H9 (cell line): ENCODE measurements at regions not wholly inside any gene's neighbourhood (a gene's known extent, or its start where the extent isn't known, plus 50 kb on each side); places are given as distances from the start of the nearest gene placed in this dataset.

Source experiments
- DNase-seq: peaks from one replicate; pipeline ENCODE4 v3.0.0-alpha.2; 2017
- H2AFZ ChIP-seq: one replicate; pipeline ENCODE4 v1.6.1; 2013; ENCODE audit warnings: mild to moderate bottlenecking, low read length, control low read depth, moderate library complexity
- H2AK5ac ChIP-seq: 2 replicates; pipeline ENCODE4 v1.6.1; 2013; ENCODE audit warnings: low read length, control low read depth, mixed read lengths; ENCODE audit not compliant: insufficient read length
- H2BK120ac ChIP-seq: one replicate; pipeline ENCODE4 v1.6.1; 2013; ENCODE audit warnings: low read depth, mild to moderate bottlenecking, low read length, control low read depth, inconsistent platforms; ENCODE audit not compliant: poor library complexity, severe bottlenecking
- H2BK12ac ChIP-seq: 2 replicates; pipeline ENCODE4 v1.6.1; 2013; ENCODE audit warnings: low read length, control low read depth, mixed read lengths, low read depth; ENCODE audit not compliant: insufficient read length
- H2BK15ac ChIP-seq: 2 replicates; pipeline ENCODE4 v1.6.1; 2013; ENCODE audit warnings: low read depth, low read length, control low read depth
- H2BK20ac ChIP-seq: one replicate; pipeline ENCODE4 v1.6.1; 2013; ENCODE audit warnings: low read depth, mild to moderate bottlenecking, low read length, control low read depth, inconsistent platforms; ENCODE audit not compliant: poor library complexity, severe bottlenecking
- H2BK5ac ChIP-seq: 2 replicates; pipeline ENCODE4 v1.6.1; 2013; ENCODE audit warnings: low read length, control low read depth, mixed read lengths; ENCODE audit not compliant: insufficient read length
- H3K14ac ChIP-seq: 2 replicates; pipeline ENCODE4 v1.6.1; 2013; ENCODE audit warnings: low read length, control low read depth; ENCODE audit not compliant: insufficient read depth
- H3K18ac ChIP-seq: 2 replicates; pipeline ENCODE4 v1.6.1; 2013; ENCODE audit warnings: low read depth, mild to moderate bottlenecking, mixed read lengths, low read length, control low read depth; ENCODE audit not compliant: insufficient read length
- H3K23ac ChIP-seq: 2 replicates; pipeline ENCODE4 v1.6.1; 2013; ENCODE audit warnings: low read length, control low read depth, mixed read lengths, low read depth; ENCODE audit not compliant: insufficient read length
- H3K23me2 ChIP-seq: 2 replicates; pipeline ENCODE4 v1.6.1; 2013; ENCODE audit warnings: low read depth, mild to moderate bottlenecking, mixed read lengths, low read length, control low read depth; ENCODE audit not compliant: insufficient read length, poor library complexity, severe bottlenecking
- H3K27ac ChIP-seq: 2 replicates; pipeline ENCODE4 v1.5.1; 2013; ENCODE audit warnings: low read length, control low read depth, mixed read lengths, low read depth; ENCODE audit not compliant: insufficient read length
- H3K27me3 ChIP-seq: 2 replicates; pipeline ENCODE4 v1.6.1; 2013; ENCODE audit warnings: low read length, control low read depth, inconsistent platforms; ENCODE audit not compliant: insufficient read depth
- H3K4ac ChIP-seq: 2 replicates; pipeline ENCODE4 v1.6.1; 2013; ENCODE audit warnings: low read depth, mild to moderate bottlenecking, control low read depth, inconsistent platforms, low read length, moderate library complexity
- H3K4me1 ChIP-seq: 2 replicates; pipeline ENCODE4 v1.6.1; 2013; ENCODE audit warnings: low read length, control low read depth, inconsistent platforms; ENCODE audit not compliant: insufficient read depth
- H3K4me2 ChIP-seq: 2 replicates; pipeline ENCODE4 v1.6.1; 2013; ENCODE audit warnings: low read length, control low read depth, mixed read lengths; ENCODE audit not compliant: insufficient read length, insufficient read depth
- H3K56ac ChIP-seq: 2 replicates; pipeline ENCODE4 v1.6.1; 2013; ENCODE audit warnings: low read depth, mild to moderate bottlenecking, mixed read lengths, low read length, control low read depth; ENCODE audit not compliant: insufficient read length
- H3K79me1 ChIP-seq: 2 replicates; pipeline ENCODE4 v1.6.1; 2013; ENCODE audit warnings: low read depth, mild to moderate bottlenecking, moderate library complexity, low read length, control low read depth, inconsistent platforms; ENCODE audit not compliant: insufficient read depth, poor library complexity, severe bottlenecking
- H3K79me2 ChIP-seq: 2 replicates; pipeline ENCODE4 v1.6.1; 2013; ENCODE audit warnings: low read length, control low read depth, inconsistent platforms; ENCODE audit not compliant: insufficient read depth
- H3K9ac ChIP-seq: 2 replicates; pipeline ENCODE4 v1.6.1; 2013; ENCODE audit warnings: low read length, control low read depth, mixed read lengths; ENCODE audit not compliant: insufficient read length; ENCODE audit errors: extremely low read depth
- H3K9me3 ChIP-seq: one replicate; pipeline ENCODE4 v1.6.1; 2013; ENCODE audit warnings: low read depth, low read length, inconsistent platforms; ENCODE audit not compliant: control insufficient read depth
- H3T11ph ChIP-seq: one replicate; pipeline ENCODE4 v1.6.1; 2013; ENCODE audit warnings: mild to moderate bottlenecking, low read length, control low read depth, inconsistent platforms
- H4K20me1 ChIP-seq: one replicate; pipeline ENCODE4 v1.6.1; 2013; ENCODE audit not compliant: control insufficient read depth, insufficient read length, insufficient read depth
- H4K5ac ChIP-seq: 2 replicates; pipeline ENCODE4 v1.6.1; 2013; ENCODE audit warnings: low read depth, mild to moderate bottlenecking, mixed read lengths, low read length, control low read depth; ENCODE audit not compliant: insufficient read length
- H4K8ac ChIP-seq: replicated peaks from 2 replicates; pipeline ENCODE4 v1.6.1; 2013; ENCODE audit warnings: low read length, control low read depth, mixed read lengths, low read depth; ENCODE audit not compliant: insufficient read length
- H4K91ac ChIP-seq: 2 replicates; pipeline ENCODE4 v1.6.1; 2013; ENCODE audit warnings: low read depth, mild to moderate bottlenecking, moderate library complexity, mixed read lengths, low read length, control low read depth; ENCODE audit not compliant: insufficient read length
- H3K27ac Mint-ChIP-seq, 3 experiments: 2 replicates in 2 of 3; 3 replicates in 1 of 3; pipeline ENCODE4 v1.8.0; 2020 to 2021; ENCODE audit warnings: mixed read lengths in 3 of 3, mild to moderate bottlenecking in 1 of 3, moderate library complexity in 1 of 3
- H3K27me3 Mint-ChIP-seq: 2 replicates; pipeline ENCODE4 v1.8.0; 2021; ENCODE audit warnings: low read depth, mild to moderate bottlenecking, moderate library complexity, mixed read lengths
- H3K36me3 Mint-ChIP-seq, 3 experiments: 2 replicates in 2 of 3; 3 replicates in 1 of 3; pipeline ENCODE4 v1.8.0; 2020 to 2021; ENCODE audit warnings: low read depth in 3 of 3, mixed read lengths in 3 of 3; ENCODE audit not compliant: insufficient read depth in 1 of 3
- H3K4me1 Mint-ChIP-seq, 2 experiments: 2 replicates each; pipeline ENCODE4 v1.8.0; 2020; ENCODE audit warnings: mixed read lengths in 2 of 2
- H3K4me3 Mint-ChIP-seq, 2 experiments: 2 replicates in 1 of 2; 3 replicates in 1 of 2; pipeline ENCODE4 v1.8.0; 2020 to 2021; ENCODE audit warnings: mild to moderate bottlenecking in 2 of 2, mixed read lengths in 2 of 2, moderate library complexity in 1 of 2
- H3K9me3 Mint-ChIP-seq, 2 experiments: 2 replicates in 1 of 2; 3 replicates in 1 of 2; pipeline ENCODE4 v1.8.0; 2020; ENCODE audit warnings: mild to moderate bottlenecking in 2 of 2, mixed read lengths in 2 of 2, moderate library complexity in 1 of 2
- CTCF ChIP-seq: fragments of 200-600 bp; sonication (generic); conservative IDR thresholded peaks from 3 replicates; pipeline ENCODE4 v1.8.0; 2021; ENCODE audit warnings: antibody characterized with exemption, mild to moderate bottlenecking
- WGBS: extraction: QIAGEN DNeasy Blood & Tissue Kit; methylation state at CpG from one replicate; pipeline ENCODE4 v1.1.7; 2013; ENCODE audit warnings: missing lambda C conversion rate, low lambda C conversion rate, mixed read lengths; ENCODE audit not compliant: insufficient read length; ENCODE audit errors: extremely low coverage; 5-methylcytosine and 5-hydroxymethylcytosine counted together

- Histone ChIP-seq H3K56ac (no peak overlapping the region), H3K9me3 (no peaks in the 10 kb centered on the region), H4K91ac (no peak overlapping the region), H2BK120ac (no peak overlapping the region), H2BK12ac (no peak overlapping the region), H3K18ac (no peak overlapping the region), H3K79me1 (no peaks in the 10 kb centered on the region), H3K27me3 (no peaks in the 10 kb centered on the region), H2BK20ac (no peak overlapping the region), H3K9ac (no peak overlapping the region), H3K27ac (no peak overlapping the region), H2BK5ac (no peak overlapping the region), H3K4ac (no peak overlapping the region), H3K23me2 (no peaks in the 10 kb centered on the region), H3K4me2 (no peak overlapping the region), H2AFZ (no peak overlapping the region), H4K5ac (no peak overlapping the region), H3T11ph (no peak overlapping the region), H4K20me1 (no peaks in the 10 kb centered on the region), H3K14ac (no peak overlapping the region), H2AK5ac (no peak overlapping the region), H2BK15ac (no peak overlapping the region), H3K79me2 (no peaks in the 10 kb centered on the region), H4K8ac (no peak overlapping the region), H3K23ac (no peak overlapping the region), H3K4me1 (no peaks in the 10 kb centered on the region)
- Mint-ChIP-seq H3K36me3 (no peaks in the 10 kb centered on the region; a peak in 1 of 7 replicates), H3K27ac (no peak overlapping the region), H3K27me3 (no peaks in the 10 kb centered on the region), H3K4me1 (0 out of 4 replicates have a peak, but pooled peaks cover 0 to 2% of the 10 kb centered on the region in 2 experiments), H3K4me3 (no peak overlapping the region), H3K9me3 (peaks cover under 1% of the 10 kb centered on the region in 2 experiments; a peak in 3 of 5 replicates)
- DNase-seq: no peak
- no peak for TF ChIP-seq CTCF
- WGBS: no CpG with 5 or more reads among the region's 5 CpGs
These were observed 2355.5 kb upstream of the AGA start for GRCh38 chr4:179797738-179798137.
